Cardiac muscle cell (in vitro differentiated cells and primary cell): ENCODE measurements at regions not wholly inside any gene's neighbourhood (a gene's known extent, or its start where the extent isn't known, plus 50 kb on each side); places are given as distances from the start of the nearest gene placed in this dataset.

Experiments used
- DNase-seq, 2 donors: peaks; one replicate each; pipeline versions ENCODE4 v3.0.0 to v3.0.0-alpha.2; 2010 to 2017; ENCODE audit warnings: low read depth in 1 of 2, low spot score in 1 of 2
- H3K27ac ChIP-seq: fragments of 200-600 bp; sonication (generic); 2 replicates; pipeline ENCODE4 v1.5.1; 2016
- H3K27me3 ChIP-seq: fragments of 200-600 bp; sonication (generic); 2 replicates; pipeline ENCODE4 v1.6.0; 2016; ENCODE audit warnings: control low read depth
- H3K36me3 ChIP-seq: fragments of 200-600 bp; sonication (generic); 2 replicates; pipeline ENCODE4 v1.5.1; 2016; ENCODE audit warnings: control low read depth
- H3K4me1 ChIP-seq: fragments of 200-600 bp; sonication (generic); 2 replicates; pipeline ENCODE4 v1.8.1; 2017; ENCODE audit warnings: low read depth, mild to moderate bottlenecking, mixed run types
- H3K4me3 ChIP-seq: fragments of 200-600 bp; sonication (generic); 2 replicates; pipeline ENCODE4 v1.5.1; 2016; ENCODE audit warnings: mild to moderate bottlenecking
- H3K9me3 ChIP-seq: fragments of 200-600 bp; sonication (generic); 2 replicates; pipeline ENCODE4 v1.5.1; 2017; ENCODE audit warnings: low read depth, mild to moderate bottlenecking, control low read depth
- TF ChIP-seq, protein P1 (sequence below): IDR thresholded peaks from 2 replicates; pipeline ENCODE4 v1.5.1; 2012; ENCODE audit warnings: low read depth, mild to moderate bottlenecking, low read length

GRCh38 chrX:137101273-137101990 lies 67.6 kb upstream of the GPR101 start:
- TF ChIP-seq, protein P1, sequence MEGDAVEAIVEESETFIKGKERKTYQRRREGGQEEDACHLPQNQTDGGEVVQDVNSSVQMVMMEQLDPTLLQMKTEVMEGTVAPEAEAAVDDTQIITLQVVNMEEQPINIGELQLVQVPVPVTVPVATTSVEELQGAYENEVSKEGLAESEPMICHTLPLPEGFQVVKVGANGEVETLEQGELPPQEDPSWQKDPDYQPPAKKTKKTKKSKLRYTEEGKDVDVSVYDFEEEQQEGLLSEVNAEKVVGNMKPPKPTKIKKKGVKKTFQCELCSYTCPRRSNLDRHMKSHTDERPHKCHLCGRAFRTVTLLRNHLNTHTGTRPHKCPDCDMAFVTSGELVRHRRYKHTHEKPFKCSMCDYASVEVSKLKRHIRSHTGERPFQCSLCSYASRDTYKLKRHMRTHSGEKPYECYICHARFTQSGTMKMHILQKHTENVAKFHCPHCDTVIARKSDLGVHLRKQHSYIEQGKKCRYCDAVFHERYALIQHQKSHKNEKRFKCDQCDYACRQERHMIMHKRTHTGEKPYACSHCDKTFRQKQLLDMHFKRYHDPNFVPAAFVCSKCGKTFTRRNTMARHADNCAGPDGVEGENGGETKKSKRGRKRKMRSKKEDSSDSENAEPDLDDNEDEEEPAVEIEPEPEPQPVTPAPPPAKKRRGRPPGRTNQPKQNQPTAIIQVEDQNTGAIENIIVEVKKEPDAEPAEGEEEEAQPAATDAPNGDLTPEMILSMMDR = no peak
- Histone ChIP-seq H3K4me1 (no peaks in the 10 kb centered on the region), H3K36me3 (no peaks in the 10 kb centered on the region), H3K27me3 (no peaks in the 10 kb centered on the region), H3K4me3 (no peak overlapping the region), H3K27ac (no peak overlapping the region), H3K9me3 (no peaks in the 10 kb centered on the region)
- DNase-seq = no peak
